Tibial nerve (tissue), 4 donors: ENCODE measurements at regions not wholly inside any gene's neighbourhood (a gene's known extent, or its start where the extent isn't known, plus 50 kb on each side); places are given as distances from the start of the nearest gene placed in this dataset.

Experiments
- EP300 ChIP-seq, 2 donors: sonication (generic); formaldehyde crosslinking; IDR thresholded peaks; one replicate each; pipeline ENCODE4 v1.6.1; 2017; ENCODE audit warnings: antibody characterized with exemption in 2 of 2, mild to moderate bottlenecking in 1 of 2
- POLR2A ChIP-seq, 2 donors: fragments of 450-650 bp; IDR thresholded peaks; one replicate each; pipeline ENCODE4 v1.6.1; 2017; ENCODE audit warnings: antibody characterized with exemption in 2 of 2, mild to moderate bottlenecking in 2 of 2, moderate library complexity in 2 of 2
- TF ChIP-seq, protein P1 (sequence below), 5 experiments: fragments of 200-600 bp in 3 of 5; fragments of 450-650 bp in 2 of 5; sonication (generic) in 3 of 5; IDR thresholded peaks; one replicate each; pipeline ENCODE4 v1.5.1; 2016 to 2019; ENCODE audit warnings: antibody characterized with exemption in 5 of 5, mild to moderate bottlenecking in 3 of 5, moderate library complexity in 2 of 5

DNA sequence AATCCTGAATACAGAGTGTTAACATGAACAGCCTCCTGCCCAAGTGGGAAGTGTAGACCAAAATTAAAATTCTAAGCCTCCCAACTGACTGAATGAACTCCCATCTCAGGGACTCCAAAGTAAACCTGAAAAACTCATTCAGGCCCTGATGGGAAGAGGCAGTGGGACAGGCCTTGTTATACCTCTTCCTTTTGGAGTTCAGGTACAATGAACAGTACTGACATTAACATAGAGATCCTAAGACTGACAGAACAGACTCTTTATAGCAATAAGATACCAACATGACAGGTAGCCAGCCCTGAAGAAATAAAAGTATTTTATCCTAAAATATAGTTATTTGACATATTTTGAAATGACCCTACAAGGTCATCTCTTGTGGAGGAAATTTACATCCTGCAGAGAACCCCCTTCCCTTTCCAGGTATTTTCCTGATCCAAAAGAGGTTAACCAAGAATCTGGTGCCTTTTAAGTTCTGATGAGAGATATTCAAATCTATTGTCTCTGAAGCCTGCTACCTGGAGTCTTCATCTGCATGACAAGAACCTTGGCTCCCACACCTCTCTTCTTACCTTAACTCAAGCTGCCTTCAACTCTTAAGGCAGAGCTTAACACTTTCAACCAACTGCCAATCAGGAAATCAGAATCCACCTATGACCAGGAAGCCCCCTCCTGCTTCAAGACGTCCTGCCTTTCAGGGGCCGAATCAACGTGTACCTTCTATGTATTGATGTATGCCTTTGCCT, 103.3 kb upstream of the PFKP start:
- TF ChIP-seq POLR2A (IDR thresholded peaks at IDR 0.05) (no peak), EP300 (IDR thresholded peaks at IDR 0.05) (no peak)
- TF ChIP-seq, protein P1, sequence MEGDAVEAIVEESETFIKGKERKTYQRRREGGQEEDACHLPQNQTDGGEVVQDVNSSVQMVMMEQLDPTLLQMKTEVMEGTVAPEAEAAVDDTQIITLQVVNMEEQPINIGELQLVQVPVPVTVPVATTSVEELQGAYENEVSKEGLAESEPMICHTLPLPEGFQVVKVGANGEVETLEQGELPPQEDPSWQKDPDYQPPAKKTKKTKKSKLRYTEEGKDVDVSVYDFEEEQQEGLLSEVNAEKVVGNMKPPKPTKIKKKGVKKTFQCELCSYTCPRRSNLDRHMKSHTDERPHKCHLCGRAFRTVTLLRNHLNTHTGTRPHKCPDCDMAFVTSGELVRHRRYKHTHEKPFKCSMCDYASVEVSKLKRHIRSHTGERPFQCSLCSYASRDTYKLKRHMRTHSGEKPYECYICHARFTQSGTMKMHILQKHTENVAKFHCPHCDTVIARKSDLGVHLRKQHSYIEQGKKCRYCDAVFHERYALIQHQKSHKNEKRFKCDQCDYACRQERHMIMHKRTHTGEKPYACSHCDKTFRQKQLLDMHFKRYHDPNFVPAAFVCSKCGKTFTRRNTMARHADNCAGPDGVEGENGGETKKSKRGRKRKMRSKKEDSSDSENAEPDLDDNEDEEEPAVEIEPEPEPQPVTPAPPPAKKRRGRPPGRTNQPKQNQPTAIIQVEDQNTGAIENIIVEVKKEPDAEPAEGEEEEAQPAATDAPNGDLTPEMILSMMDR (IDR thresholded peaks at IDR 0.05), result no peak
